Stimulated activated CD8-positive, alpha-beta memory T cell treated with anti-CD3 and anti-CD28 coated beads, Interleukin-2, amount 100 ng/mL, for 1 hour (primary cell): ENCODE measurements at regions not wholly inside any gene's neighbourhood (a gene's known extent, or its start where the extent isn't known, plus 50 kb on each side); places are given as distances from the start of the nearest gene placed in this dataset.

Experiments
- DNase-seq, 2 donors: peaks; one replicate each; pipeline ENCODE4 v3.0.0-alpha.2; 2020; ENCODE audit warnings: low read depth in 2 of 2

GRCh38 chr5:123813264-123813663 is 301.3 kb downstream of the CSNK1G3 start:
- no peak for DNase-seq

- no peak for DNase-seq
Measured at GRCh38 chr5:123811831-123812230, 299.9 kb downstream of the CSNK1G3 start.

GRCh38 chr5:123810746-123811340 is 298.9 kb downstream of the CSNK1G3 start:
- no peak for DNase-seq

- no peak for DNase-seq
Measured at GRCh38 chr5:123810253-123810652, 298.3 kb downstream of the CSNK1G3 start.

DNA sequence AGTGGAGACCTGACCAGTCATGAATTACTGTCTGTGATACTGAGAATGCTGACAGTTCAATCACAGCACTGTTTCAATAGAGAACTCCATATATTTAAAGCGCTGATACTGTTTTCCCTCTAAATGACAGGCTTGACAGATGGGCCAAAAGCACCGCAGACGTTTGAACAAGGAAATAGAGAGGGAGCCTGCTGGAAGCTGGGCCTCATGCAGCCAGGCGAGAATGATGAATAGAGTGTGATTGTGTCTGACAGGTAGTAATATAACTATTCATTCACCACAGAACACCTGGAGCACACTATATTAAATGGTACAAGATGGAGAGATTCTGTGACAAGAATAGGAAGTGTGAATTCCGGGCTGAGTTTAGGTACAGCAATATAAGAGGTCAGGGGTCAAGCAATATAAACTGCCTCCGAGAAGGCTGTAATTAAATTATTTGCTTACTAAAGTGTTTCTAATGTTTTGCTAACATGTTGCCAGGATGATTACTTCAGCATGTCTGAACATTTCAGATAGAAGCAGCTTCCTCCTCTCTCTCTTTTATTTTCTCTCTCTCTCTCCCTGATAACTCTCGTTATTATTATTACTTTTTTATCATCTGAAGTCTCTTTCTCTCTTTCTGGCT is 297.7 kb downstream of the CSNK1G3 start:
- no peak for DNase-seq

- no peak for DNase-seq
Measured at GRCh38 chr5:123808461-123809380, 296.7 kb downstream of the CSNK1G3 start.

GRCh38 chr5:123807177-123807945 is 295.4 kb downstream of the CSNK1G3 start:
- no peak for DNase-seq

DNA sequence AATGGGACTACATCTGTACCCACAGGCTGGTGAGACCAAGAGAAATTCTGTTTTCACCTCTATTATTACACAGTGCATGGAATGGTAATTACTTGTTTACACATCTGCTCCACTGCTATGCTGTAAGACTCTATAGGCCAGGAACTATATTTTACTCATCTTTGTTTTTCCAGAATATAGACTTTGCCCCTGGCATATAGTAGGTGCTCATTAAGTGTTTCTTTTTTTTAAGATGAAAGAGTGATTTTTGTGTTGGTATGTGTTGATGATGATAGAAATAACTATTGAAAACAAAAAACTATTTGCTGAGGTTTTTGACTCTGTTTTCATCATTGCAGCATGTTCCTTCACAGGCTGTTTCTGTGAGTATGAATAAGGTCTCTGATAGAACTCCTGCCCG is 294.7 kb downstream of the CSNK1G3 start:
- no peak for DNase-seq

- DNase-seq: no peak
Measured at GRCh38 chr5:123805300-123805699, 293.3 kb downstream of the CSNK1G3 start.

- DNase-seq: no peak
Measured at GRCh38 chr5:123803359-123803758, 291.4 kb downstream of the CSNK1G3 start.

- no peak for DNase-seq
Measured at GRCh38 chr5:123802298-123802951, 290.4 kb downstream of the CSNK1G3 start.

DNA sequence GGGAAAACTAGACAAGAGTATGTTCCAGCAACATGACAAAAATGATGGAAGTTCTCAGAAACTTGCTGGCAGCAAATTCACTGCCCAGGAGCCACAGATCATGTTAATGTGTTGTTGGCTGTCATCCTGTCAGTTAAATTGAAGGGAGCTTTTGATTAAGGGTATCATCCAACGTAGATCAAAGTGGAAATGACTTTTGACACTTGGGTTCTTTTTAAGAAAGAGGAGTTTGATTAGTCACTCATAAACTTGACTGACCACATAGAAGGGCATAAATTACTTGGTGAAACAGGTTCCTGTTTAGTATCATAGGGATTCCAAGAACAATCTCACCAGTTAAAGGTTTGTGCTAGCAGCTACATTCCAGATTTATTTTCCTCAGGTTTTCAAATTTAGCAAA is 288.7 kb downstream of the CSNK1G3 start:
- no peak for DNase-seq

DNA sequence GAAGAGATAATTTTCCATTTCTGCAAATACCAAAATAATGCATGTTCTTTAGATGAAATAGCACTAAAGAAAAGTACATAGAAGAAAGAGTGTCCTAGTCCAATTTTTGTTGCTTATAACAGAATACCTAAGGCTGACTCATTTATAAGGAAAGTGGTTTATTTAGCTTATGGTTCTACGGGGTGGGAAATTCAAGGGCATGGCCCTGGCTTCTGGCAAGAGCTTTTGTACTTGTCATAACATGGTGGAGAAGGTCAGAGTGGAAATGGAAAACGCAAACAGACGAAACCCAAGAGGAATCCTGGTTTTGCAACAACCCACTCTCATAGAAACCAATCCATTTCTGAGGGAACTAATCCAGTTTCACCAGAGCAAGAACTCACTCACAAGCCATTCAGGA is 283.7 kb downstream of the CSNK1G3 start:
- DNase-seq: no peak

DNA sequence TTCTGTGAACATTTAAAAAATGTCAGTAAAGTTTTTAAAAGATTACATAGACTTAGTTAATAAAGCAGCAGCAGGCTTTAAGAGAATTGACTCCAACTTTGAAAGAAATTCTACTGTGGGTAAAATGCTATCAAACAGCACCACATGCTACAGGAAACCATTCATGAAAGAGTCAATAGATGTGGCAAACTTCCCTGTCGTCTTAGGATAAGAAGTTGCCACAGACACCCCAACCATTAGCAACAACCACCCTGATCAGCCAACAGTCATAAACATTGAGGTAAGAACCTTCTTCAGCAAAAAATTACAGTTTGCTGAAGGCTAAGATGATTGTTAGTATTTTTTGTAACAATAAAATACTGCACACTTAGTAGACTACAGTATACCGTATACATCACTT is 278.2 kb downstream of the CSNK1G3 start:
- no peak for DNase-seq

- no peak for DNase-seq
Measured at GRCh38 chr5:123787635-123788034, 275.7 kb downstream of the CSNK1G3 start.

DNA sequence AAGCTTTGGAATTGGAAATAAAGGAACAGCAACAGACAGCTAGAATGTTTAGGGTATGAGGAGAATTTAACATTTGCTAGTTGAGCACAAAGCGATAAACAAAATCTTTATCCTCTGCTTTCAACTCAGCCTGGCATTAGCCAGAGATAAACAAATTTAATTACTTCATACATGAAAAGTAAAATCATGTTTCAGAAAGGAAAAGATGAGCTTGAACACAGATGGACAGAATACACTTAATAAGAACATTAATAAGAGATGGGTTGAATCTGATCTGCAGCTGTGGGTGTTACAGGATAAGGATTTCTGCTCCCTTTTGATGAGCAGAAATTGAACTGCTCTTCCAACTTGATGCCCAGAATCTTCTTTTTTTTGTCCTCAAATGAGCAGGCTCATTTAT is 275.2 kb downstream of the CSNK1G3 start:
- DNase-seq: no peak

- DNase-seq: no peak
Measured at GRCh38 chr5:123786411-123786810, 274.4 kb downstream of the CSNK1G3 start.

DNA sequence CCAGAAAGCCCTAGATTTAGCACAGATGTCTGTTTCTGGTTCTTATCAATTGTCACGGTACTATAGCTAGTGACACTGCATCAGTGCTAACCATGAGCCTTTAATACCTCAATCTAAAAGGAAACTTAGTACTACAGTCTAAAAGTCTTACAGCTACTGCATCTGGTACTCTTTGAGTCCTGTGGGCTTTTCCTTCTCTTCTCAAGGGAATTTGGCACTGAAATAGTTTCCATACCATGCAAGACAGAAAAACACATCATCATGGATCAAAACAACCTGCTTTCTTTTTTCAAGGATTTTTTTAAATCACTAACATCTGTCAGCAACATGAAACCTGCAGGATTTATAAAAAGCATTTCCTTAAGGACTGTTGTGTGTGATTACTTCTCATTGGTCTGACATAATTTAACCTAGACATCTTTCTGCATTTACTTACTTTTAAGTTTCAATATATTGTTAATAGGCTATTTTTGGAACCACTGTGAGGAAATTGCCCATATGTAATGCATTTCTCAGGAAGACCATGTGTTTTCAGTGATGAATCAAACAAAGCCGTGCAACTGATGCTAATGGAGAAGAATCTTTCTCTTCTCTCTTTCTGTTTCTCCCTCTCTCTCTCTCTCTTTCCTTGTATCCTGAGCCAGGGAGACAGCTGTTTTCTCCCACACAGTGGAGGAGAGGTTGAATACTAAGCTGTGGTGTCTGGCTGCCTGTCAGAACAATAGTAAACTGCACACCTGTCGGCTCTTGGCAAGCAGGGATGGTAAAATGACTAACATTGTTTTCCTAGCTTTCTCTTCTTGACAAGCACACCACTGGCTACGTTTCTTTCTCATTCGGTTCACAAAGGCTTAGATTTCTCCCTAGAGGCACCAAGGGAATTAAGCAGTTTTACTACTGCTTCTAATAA is 273.4 kb downstream of the CSNK1G3 start:
- DNase-seq: no peak

GRCh38 chr5:123783421-123783820 is 271.4 kb downstream of the CSNK1G3 start:
- no peak for DNase-seq

GRCh38 chr5:123778641-123779040 is 266.7 kb downstream of the CSNK1G3 start:
- DNase-seq: no peak
